HAP-1 (cell line): ENCODE measurements at regions not wholly inside any gene's neighbourhood (a gene's known extent, or its start where the extent isn't known, plus 50 kb on each side); places are given as distances from the start of the nearest gene placed in this dataset.

Experiments used
- DNase-seq, 2 experiments: peaks; one replicate each; pipeline ENCODE4 v3.0.0-alpha.2; 2016 to 2020; ENCODE audit warnings: low spot score in 2 of 2
- H3K27me3 ChIP-seq: fragments of 250-450 bp; sonication (Bioruptor Pico); 2 replicates; pipeline ENCODE4 v1.5.1; 2020; ENCODE audit warnings: low read depth, mild to moderate bottlenecking, moderate library complexity
- H3K36me3 ChIP-seq: fragments of 250-450 bp; sonication (Bioruptor Pico); replicated peaks from 2 replicates; pipeline ENCODE4 v1.5.1; 2020; ENCODE audit warnings: mild to moderate bottlenecking
- H3K4me1 ChIP-seq: fragments of 250-450 bp; sonication (Bioruptor Pico); 2 replicates; pipeline ENCODE4 v1.5.1; 2020; ENCODE audit warnings: mild to moderate bottlenecking
- H3K4me3 ChIP-seq: fragments of 250-450 bp; sonication (Bioruptor Pico); 2 replicates; pipeline ENCODE4 v1.5.1; 2020; ENCODE audit warnings: mild to moderate bottlenecking, moderate library complexity
- H3K9me3 ChIP-seq: fragments of 250-450 bp; sonication (Bioruptor Pico); 2 replicates; pipeline ENCODE4 v1.5.1; 2020; ENCODE audit warnings: mild to moderate bottlenecking, moderate library complexity
- in situ Hi-C: fragments of 300-500 bp; cut with MboI; formaldehyde crosslinking; loops from 3 replicates; pipeline ENCODE4 v1.14.3; 2020; ENCODE audit warnings: low sequenced_read_pairs, inconsistent platforms, mixed read lengths

- Histone ChIP-seq H3K27me3 (no peaks in the 10 kb centered on the region), H3K36me3 (no peaks in the 10 kb centered on the region), H3K4me3 (no peak overlapping the region), H3K9me3 (no peaks in the 10 kb centered on the region), H3K4me1 (no peaks in the 10 kb centered on the region)
- DNase-seq = no peak
- in situ Hi-C loops = no loop called here
These were observed 1736.4 kb downstream of the TP53TG3F start for GRCh38 chr16:35195864-35196216.

GRCh38 chr16:35196313-35196712, 1736.9 kb downstream of the TP53TG3F start:
- H3K4me1 ChIP-seq = no peaks in the 10 kb centered on the region
- H3K27me3 ChIP-seq = no peaks in the 10 kb centered on the region
- H3K36me3 ChIP-seq = no peaks in the 10 kb centered on the region
- in situ Hi-C loops = no loop called here
- H3K9me3 ChIP-seq = no peaks in the 10 kb centered on the region
- no peak for DNase-seq
- H3K4me3 ChIP-seq = no peak overlapping the region

- Histone ChIP-seq H3K36me3 (no peaks in the 10 kb centered on the region), H3K4me3 (no peak overlapping the region), H3K27me3 (no peaks in the 10 kb centered on the region), H3K4me1 (no peaks in the 10 kb centered on the region), H3K9me3 (0 out of 2 replicates have a peak, but pooled peaks cover under 1% of the 10 kb centered on the region)
- no peak for DNase-seq
- in situ Hi-C loops = no loop called here
These were observed 1738.2 kb downstream of the TP53TG3F start for GRCh38 chr16:35197656-35198055.

- Histone ChIP-seq H3K27me3 (no peaks in the 10 kb centered on the region), H3K36me3 (no peaks in the 10 kb centered on the region), H3K4me3 (no peak overlapping the region), H3K4me1 (no peaks in the 10 kb centered on the region), H3K9me3 (0 out of 2 replicates have a peak, but pooled peaks cover 2% of the 10 kb centered on the region)
- in situ Hi-C loops = no loop called here
- DNase-seq = no peak
These were observed 1739.1 kb downstream of the TP53TG3F start for GRCh38 chr16:35198223-35199199.

GRCh38 chr16:35200662-35201061, 1741.2 kb downstream of the TP53TG3F start:
- in situ Hi-C loops = no loop called here
- Histone ChIP-seq H3K27me3 (no peaks in the 10 kb centered on the region), H3K9me3 (0 out of 2 replicates have a peak, but pooled peaks cover 2% of the 10 kb centered on the region), H3K4me3 (no peak overlapping the region), H3K4me1 (no peaks in the 10 kb centered on the region), H3K36me3 (no peaks in the 10 kb centered on the region)
- no peak for DNase-seq

GRCh38 chr16:35201151-35201550, 1741.7 kb downstream of the TP53TG3F start:
- no peak overlapping the region for H3K4me3 ChIP-seq
- in situ Hi-C loops = no loop called here
- H3K4me1 ChIP-seq = no peaks in the 10 kb centered on the region
- H3K27me3 ChIP-seq = no peaks in the 10 kb centered on the region
- DNase-seq = no peak
- 0 out of 2 replicates have a peak, but pooled peaks cover 2% of the 10 kb centered on the region for H3K9me3 ChIP-seq
- no peaks in the 10 kb centered on the region for H3K36me3 ChIP-seq

GRCh38 chr16:35203636-35204035, 1744.2 kb downstream of the TP53TG3F start:
- no peak for DNase-seq
- no peaks in the 10 kb centered on the region for H3K36me3 ChIP-seq
- 0 out of 2 replicates have a peak, but pooled peaks cover 2% of the 10 kb centered on the region for H3K9me3 ChIP-seq
- no peaks in the 10 kb centered on the region for H3K4me1 ChIP-seq
- H3K4me3 ChIP-seq = no peak overlapping the region
- H3K27me3 ChIP-seq = no peaks in the 10 kb centered on the region
- in situ Hi-C loops = no loop called here

- H3K27me3 ChIP-seq = no peaks in the 10 kb centered on the region
- H3K4me3 ChIP-seq = no peak overlapping the region
- no peak for DNase-seq
- peaks cover 2% of the 10 kb centered on the region; the same call in 1 of the 2 replicates for H3K9me3 ChIP-seq
- no peaks in the 10 kb centered on the region for H3K4me1 ChIP-seq
- in situ Hi-C loops = no loop called here
- no peaks in the 10 kb centered on the region for H3K36me3 ChIP-seq
These were observed 1747.9 kb downstream of the TP53TG3F start for GRCh38 chr16:35207059-35207999.

GRCh38 chr16:35208001-35208935, 1748.9 kb downstream of the TP53TG3F start:
- DNase-seq = no peak
- Histone ChIP-seq H3K36me3 (no peaks in the 10 kb centered on the region), H3K27me3 (no peaks in the 10 kb centered on the region), H3K4me1 (no peaks in the 10 kb centered on the region), H3K4me3 (no peak overlapping the region), H3K9me3 (no peaks in the 10 kb centered on the region; the same call in 1 of the 2 replicates)
- in situ Hi-C loops = no loop called here

- no peaks in the 10 kb centered on the region for H3K27me3 ChIP-seq
- no peaks in the 10 kb centered on the region; the same call in 1 of the 2 replicates for H3K9me3 ChIP-seq
- no peaks in the 10 kb centered on the region for H3K36me3 ChIP-seq
- in situ Hi-C loops = no loop called here
- no peak for DNase-seq
- no peak overlapping the region for H3K4me3 ChIP-seq
- H3K4me1 ChIP-seq = no peaks in the 10 kb centered on the region
These were observed 1751.4 kb downstream of the TP53TG3F start for GRCh38 chr16:35210681-35211433.

- in situ Hi-C loops = no loop called here
- no peak overlapping the region for H3K4me3 ChIP-seq
- no peaks in the 10 kb centered on the region for H3K27me3 ChIP-seq
- H3K9me3 ChIP-seq = no peaks in the 10 kb centered on the region; the same call in 1 of the 2 replicates
- H3K4me1 ChIP-seq = no peaks in the 10 kb centered on the region
- no peaks in the 10 kb centered on the region for H3K36me3 ChIP-seq
- DNase-seq = no peak
These were observed 1755.4 kb downstream of the TP53TG3F start for GRCh38 chr16:35214840-35215239.

GRCh38 chr16:35215287-35215686, 1755.9 kb downstream of the TP53TG3F start:
- DNase-seq = no peak
- in situ Hi-C loops = no loop called here
- no peaks in the 10 kb centered on the region; the same call in 1 of the 2 replicates for H3K9me3 ChIP-seq
- H3K27me3 ChIP-seq = no peaks in the 10 kb centered on the region
- H3K4me3 ChIP-seq = no peak overlapping the region
- H3K36me3 ChIP-seq = no peaks in the 10 kb centered on the region
- no peaks in the 10 kb centered on the region for H3K4me1 ChIP-seq
